ENCODE measurements at regions not wholly inside any gene's neighbourhood (a gene's known extent, or its start where the extent isn't known, plus 50 kb on each side); places are given as distances from the start of the nearest gene placed in this dataset.

DNA sequence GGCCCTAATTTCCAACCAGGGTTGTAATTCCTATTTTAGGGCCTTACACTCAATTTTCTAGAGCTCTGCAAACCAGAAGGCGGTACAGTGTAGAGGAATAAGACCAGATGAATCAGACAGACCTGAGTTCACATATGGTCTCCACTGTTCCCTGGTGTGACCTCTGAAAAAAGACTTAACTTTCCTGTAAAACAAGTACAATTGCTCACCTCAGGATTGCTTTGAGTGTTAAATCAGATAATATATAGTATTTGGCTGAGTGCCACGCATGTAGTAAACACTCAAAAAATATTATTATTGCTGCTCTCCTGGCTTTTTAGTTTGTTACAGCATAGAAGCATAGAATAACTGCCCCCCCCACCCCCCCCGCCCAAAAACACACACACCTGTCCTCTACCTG is 51.0 kb upstream of the STT3B start:
- DNase-seq, result no peak

DNA sequence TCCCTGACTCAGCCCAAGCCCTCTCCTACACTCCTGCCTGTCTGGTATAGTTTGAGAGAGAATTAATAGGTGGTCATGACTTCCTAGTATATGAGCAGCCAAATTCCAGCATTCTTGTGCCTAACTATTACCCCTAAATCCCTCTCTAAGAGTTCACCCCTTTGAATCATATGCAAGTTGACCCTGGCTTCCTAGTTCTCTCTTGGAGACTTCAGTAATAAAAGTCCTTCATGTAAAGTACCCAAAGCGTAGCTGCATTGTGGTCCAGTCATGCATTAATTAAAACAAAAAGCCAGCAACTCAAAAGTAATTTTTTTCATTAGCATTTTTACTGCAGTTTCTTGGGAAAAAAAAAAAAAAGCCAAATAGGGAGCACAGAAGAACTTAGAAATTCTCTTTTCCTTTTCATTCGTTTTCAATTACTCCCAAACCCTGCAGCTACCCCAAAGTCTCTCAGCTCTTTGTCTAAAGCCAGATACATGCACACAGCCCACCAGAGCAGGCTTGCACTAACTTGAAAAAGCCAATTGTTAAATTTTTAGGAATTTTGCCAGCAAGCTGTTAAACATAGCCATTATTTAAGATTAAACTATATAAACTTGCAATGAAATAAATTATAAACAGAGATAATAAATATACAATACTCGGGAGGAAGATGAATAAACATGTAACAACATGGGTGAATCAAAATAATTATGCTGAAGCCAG is 50.1 kb upstream of the STT3B start:
- no peak for DNase-seq
